A673 (cell line): ENCODE measurements at regions not wholly inside any gene's neighbourhood (a gene's known extent, or its start where the extent isn't known, plus 50 kb on each side); places are given as distances from the start of the nearest gene placed in this dataset.

ENCODE experiments used
- BruUV-seq: library from RNA; stranded (reverse); fragments of 400-500 nt; replicated peaks from 2 replicates; lab custom pipeline; 2021; lab: Mats Ljungman, UMichigan
- CTCF ChIA-PET: fragments of 300-600 bp; sonication (Branson Sonifier 250); formaldehyde crosslinking; loops from one replicate; lab custom pipeline; 2022; ENCODE audit warnings: antibody characterized with exemption; lab: Charles Lee
- POLR2A ChIA-PET: fragments of 300-600 bp; sonication (Branson Sonifier 250); formaldehyde crosslinking; loops from one replicate; lab custom pipeline; 2022; ENCODE audit warnings: antibody characterized with exemption; ENCODE audit not compliant: low non-redundant PET; lab: Charles Lee
- DNase-seq: peaks from one replicate; pipeline ENCODE4 v3.0.0-alpha.2; 2015; ENCODE audit warnings: low spot score
- H3K27ac ChIP-seq: fragments of 200-600 bp; sonication (generic); 2 replicates; pipeline ENCODE4 v1.5.1; 2016; ENCODE audit warnings: mixed run types, low read depth, mild to moderate bottlenecking, mixed read lengths, antibody characterized with exemption, low read length; ENCODE audit not compliant: poor library complexity, severe bottlenecking
- H3K27me3 ChIP-seq: fragments of 200-600 bp; sonication (generic); replicated peaks from 2 replicates; pipeline ENCODE4 v1.6.1; 2017; ENCODE audit warnings: mixed run types, low read depth, mild to moderate bottlenecking, mixed read lengths, antibody characterized with exemption, low read length; ENCODE audit not compliant: insufficient read depth, poor library complexity
- H3K36me3 ChIP-seq: fragments of 200-600 bp; sonication (generic); 2 replicates; pipeline ENCODE4 v1.6.1; 2016; ENCODE audit warnings: mixed run types, mild to moderate bottlenecking, mixed read lengths, antibody characterized with exemption, low read length; ENCODE audit not compliant: insufficient read depth, poor library complexity, severe bottlenecking
- H3K4me1 ChIP-seq: fragments of 200-600 bp; sonication (generic); 2 replicates; pipeline ENCODE4 v1.6.1; 2017; ENCODE audit warnings: mixed run types, mild to moderate bottlenecking, mixed read lengths, antibody characterized with exemption, low read length; ENCODE audit not compliant: insufficient read depth, poor library complexity, severe bottlenecking
- H3K4me3 ChIP-seq: fragments of 200-600 bp; sonication (generic); 2 replicates; pipeline ENCODE4 v1.5.1; 2016; ENCODE audit warnings: low read depth, mixed run types, mild to moderate bottlenecking, mixed read lengths, low read length; ENCODE audit not compliant: poor library complexity, severe bottlenecking
- H3K9me3 ChIP-seq: fragments of 200-600 bp; sonication (generic); 2 replicates; pipeline ENCODE4 v1.6.1; 2016; ENCODE audit warnings: mixed run types, low read depth, mild to moderate bottlenecking, mixed read lengths, antibody characterized with exemption, low read length; ENCODE audit not compliant: poor library complexity, severe bottlenecking
- EZH2 ChIP-seq: fragments of 200-600 bp; sonication (generic); IDR thresholded peaks from 2 replicates; pipeline ENCODE4 v1.6.1; 2017; ENCODE audit warnings: borderline replicate concordance, low read depth, mild to moderate bottlenecking, mixed read lengths, antibody characterized with exemption, low read length; ENCODE audit not compliant: poor library complexity, severe bottlenecking
- intact Hi-C: fragments of 100-400 bp; cut with micrococcal nuclease; formaldehyde crosslinking; loops from one replicate; pipeline ENCODE4 v1.10.0; 2022; ENCODE audit not compliant: unreplicated experiment
- TF ChIP-seq, protein P1 (sequence below): fragments of 300-800, 200-600 bp; sonication (generic); conservative IDR thresholded peaks from 2 replicates; pipeline ENCODE4 v1.5.1; 2017; ENCODE audit warnings: low read depth, mild to moderate bottlenecking, antibody characterized with exemption, low read length, moderate library complexity, mixed read lengths

DNA sequence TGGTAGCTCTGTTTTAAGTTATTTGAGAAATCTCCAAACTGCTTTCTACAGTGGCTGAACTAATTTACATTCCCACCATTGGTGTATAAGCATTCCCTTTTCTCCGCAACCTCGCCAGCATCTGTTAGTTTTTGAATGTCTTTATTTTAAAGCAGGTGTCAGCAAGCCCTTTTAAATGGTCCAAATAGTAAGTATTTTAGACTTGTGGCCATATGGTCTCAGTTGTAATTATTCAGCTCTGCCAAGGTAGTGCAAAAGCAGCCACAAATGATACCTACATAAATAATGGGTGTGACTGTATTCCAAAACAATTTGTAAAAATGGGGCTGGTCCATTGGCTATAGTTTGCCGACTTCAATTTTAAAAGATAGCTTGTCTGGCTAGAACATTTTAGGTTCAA is 58.7 kb upstream of the TMTC4 start:
- no peak for DNase-seq
- ChIA-PET CTCF (no interaction called here), POLR2A (no interaction called here)
- intact Hi-C loops: no loop called here
- no peaks in the 10 kb centered on the region for H3K36me3 ChIP-seq
- no TSS peak for BruUV-seq
- H3K9me3 ChIP-seq: no peaks in the 10 kb centered on the region
- H3K4me1 ChIP-seq: no peaks in the 10 kb centered on the region
- no peak overlapping the region for H3K4me3 ChIP-seq
- H3K27ac ChIP-seq: no peak overlapping the region
- no peaks in the 10 kb centered on the region for H3K27me3 ChIP-seq
- no peak for TF ChIP-seq EZH2
- TF ChIP-seq, protein P1, sequence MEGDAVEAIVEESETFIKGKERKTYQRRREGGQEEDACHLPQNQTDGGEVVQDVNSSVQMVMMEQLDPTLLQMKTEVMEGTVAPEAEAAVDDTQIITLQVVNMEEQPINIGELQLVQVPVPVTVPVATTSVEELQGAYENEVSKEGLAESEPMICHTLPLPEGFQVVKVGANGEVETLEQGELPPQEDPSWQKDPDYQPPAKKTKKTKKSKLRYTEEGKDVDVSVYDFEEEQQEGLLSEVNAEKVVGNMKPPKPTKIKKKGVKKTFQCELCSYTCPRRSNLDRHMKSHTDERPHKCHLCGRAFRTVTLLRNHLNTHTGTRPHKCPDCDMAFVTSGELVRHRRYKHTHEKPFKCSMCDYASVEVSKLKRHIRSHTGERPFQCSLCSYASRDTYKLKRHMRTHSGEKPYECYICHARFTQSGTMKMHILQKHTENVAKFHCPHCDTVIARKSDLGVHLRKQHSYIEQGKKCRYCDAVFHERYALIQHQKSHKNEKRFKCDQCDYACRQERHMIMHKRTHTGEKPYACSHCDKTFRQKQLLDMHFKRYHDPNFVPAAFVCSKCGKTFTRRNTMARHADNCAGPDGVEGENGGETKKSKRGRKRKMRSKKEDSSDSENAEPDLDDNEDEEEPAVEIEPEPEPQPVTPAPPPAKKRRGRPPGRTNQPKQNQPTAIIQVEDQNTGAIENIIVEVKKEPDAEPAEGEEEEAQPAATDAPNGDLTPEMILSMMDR: no peak

DNA sequence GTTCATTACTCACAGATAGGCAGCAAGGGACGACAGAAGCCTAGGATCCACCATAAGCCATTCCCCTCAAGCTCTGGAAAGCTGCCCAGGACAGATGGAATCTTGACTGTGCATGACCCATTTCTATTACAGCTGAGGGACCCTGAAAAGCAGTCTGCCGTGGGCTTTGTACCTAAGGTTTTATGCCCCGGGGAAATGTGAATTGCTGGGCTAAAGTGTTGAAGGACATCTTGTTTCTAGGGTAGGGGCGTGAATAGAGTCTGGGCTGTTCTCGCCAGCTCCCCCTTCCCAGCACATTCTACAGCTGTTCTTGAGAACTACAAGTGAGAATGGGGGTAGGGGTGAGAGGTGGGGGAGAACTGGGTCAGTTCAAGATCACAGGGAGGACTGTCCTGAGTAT is 53.6 kb upstream of the TMTC4 start:
- intact Hi-C loops: no loop called here
- no peaks in the 10 kb centered on the region for H3K4me1 ChIP-seq
- no peaks in the 10 kb centered on the region for H3K36me3 ChIP-seq
- ChIA-PET CTCF (no interaction called here), POLR2A (no interaction called here)
- no peak for TF ChIP-seq EZH2
- TF ChIP-seq, protein P1: no peak
- no peak overlapping the region for H3K4me3 ChIP-seq
- H3K27ac ChIP-seq: no peak overlapping the region
- DNase-seq: no peak
- H3K27me3 ChIP-seq: no peaks in the 10 kb centered on the region
- H3K9me3 ChIP-seq: no peaks in the 10 kb centered on the region
- BruUV-seq: no TSS peak

DNA sequence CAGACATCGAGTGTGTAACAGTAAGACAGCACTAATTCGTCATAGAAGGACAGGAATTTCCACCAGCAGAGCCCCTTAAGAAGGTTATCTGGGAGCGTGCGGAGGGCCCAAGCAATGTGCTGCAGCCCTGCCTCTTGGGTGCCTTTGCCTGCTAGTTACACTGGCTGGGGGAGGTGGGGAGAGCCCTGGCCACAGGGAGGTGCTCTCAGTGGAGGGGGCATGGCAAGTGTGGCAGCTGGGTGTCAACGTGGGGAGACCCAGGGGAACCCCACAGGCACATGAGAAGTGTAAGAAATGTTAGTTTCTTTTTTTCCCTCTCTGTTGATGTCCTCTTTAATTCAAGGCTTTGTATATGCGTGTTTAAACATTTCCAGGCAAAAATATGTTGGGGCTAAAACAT is 50.9 kb upstream of the TMTC4 start:
- intact Hi-C loops: no loop called here
- no peaks in the 10 kb centered on the region for H3K4me1 ChIP-seq
- H3K4me3 ChIP-seq: no peak overlapping the region
- no peaks in the 10 kb centered on the region for H3K27me3 ChIP-seq
- H3K27ac ChIP-seq: no peak overlapping the region
- no TSS peak for BruUV-seq
- DNase-seq: no peak
- no peaks in the 10 kb centered on the region for H3K36me3 ChIP-seq
- ChIA-PET CTCF (no interaction called here), POLR2A (no interaction called here)
- H3K9me3 ChIP-seq: no peaks in the 10 kb centered on the region
- TF ChIP-seq, protein P1: no peak
- no peak for TF ChIP-seq EZH2
